HG03097 (cell line): ENCODE measurements at regions not wholly inside any gene's neighbourhood (a gene's known extent, or its start where the extent isn't known, plus 50 kb on each side); places are given as distances from the start of the nearest gene placed in this dataset.

Experiments
- ATAC-seq: cut with Tn5 transposase; IDR thresholded peaks from one replicate; pipeline ENCODE4 v1.9.1; 2021; ENCODE audit not compliant: unreplicated experiment, low FRiP score

- ATAC-seq = no peak
These were observed 54.1 kb upstream of the ATP10B start for GRCh38 chr5:160906090-160906489.

GRCh38 chr5:160905285-160905684, 53.3 kb upstream of the ATP10B start:
- ATAC-seq = no peak

GRCh38 chr5:160904591-160904990, 52.6 kb upstream of the ATP10B start:
- no peak for ATAC-seq

GRCh38 chr5:160903551-160903950, 51.5 kb upstream of the ATP10B start:
- no peak for ATAC-seq

- ATAC-seq = no peak
These were observed 51.1 kb upstream of the ATP10B start for GRCh38 chr5:160903076-160903475.
